Astrocyte (in vitro differentiated cells and primary cell): ENCODE measurements at regions not wholly inside any gene's neighbourhood (a gene's known extent, or its start where the extent isn't known, plus 50 kb on each side); places are given as distances from the start of the nearest gene placed in this dataset.

Experiments used
- DNase-seq: peaks from one replicate; pipeline ENCODE4 v3.0.0-alpha.2; 2010; ENCODE audit warnings: low read depth
- FAIRE-seq: peaks from 2 replicates; lab custom pipeline; 2011; peaks lifted over from hg19 to GRCh38; lab: Jason Lieb, UNC
- H2AFZ ChIP-seq: 2 replicates; pipeline ENCODE4 v1.6.0; 2012; ENCODE audit warnings: low read depth, low read length, inconsistent platforms
- H3K27ac ChIP-seq: 2 replicates; pipeline ENCODE4 v1.5.1; 2011; ENCODE audit warnings: low read depth, low read length, inconsistent platforms
- H3K27me3 ChIP-seq: 2 replicates; pipeline ENCODE4 v1.6.0; 2011; ENCODE audit warnings: low read length, inconsistent platforms; ENCODE audit not compliant: insufficient read depth
- H3K36me3 ChIP-seq: 2 replicates; pipeline ENCODE4 v1.5.1; 2011; ENCODE audit warnings: low read length, inconsistent platforms; ENCODE audit not compliant: insufficient read depth
- H3K4me1 ChIP-seq: 2 replicates; pipeline ENCODE4 v1.5.1; 2011; ENCODE audit warnings: low read length, inconsistent platforms; ENCODE audit not compliant: insufficient read depth
- H3K4me2 ChIP-seq: 2 replicates; pipeline ENCODE4 v1.6.0; 2012; ENCODE audit warnings: low read length, inconsistent platforms
- H3K4me3 ChIP-seq: 2 replicates; pipeline ENCODE4 v1.5.1; 2011; ENCODE audit warnings: low read depth, mild to moderate bottlenecking, low read length, inconsistent platforms; ENCODE audit not compliant: insufficient read depth
- H3K79me2 ChIP-seq: 2 replicates; pipeline ENCODE4 v1.6.0; 2012; ENCODE audit warnings: mild to moderate bottlenecking, low read length, inconsistent platforms; ENCODE audit not compliant: insufficient read depth
- H3K9ac ChIP-seq: 2 replicates; pipeline ENCODE4 v1.6.0; 2012; ENCODE audit warnings: mild to moderate bottlenecking, low read length, inconsistent platforms
- H3K9me3 ChIP-seq: 2 replicates; pipeline ENCODE4 v1.5.1; 2012; ENCODE audit warnings: low read depth, mild to moderate bottlenecking, low read length, inconsistent platforms; ENCODE audit not compliant: insufficient read depth
- H4K20me1 ChIP-seq: 2 replicates; pipeline ENCODE4 v1.6.0; 2012; ENCODE audit warnings: low read length, inconsistent platforms; ENCODE audit not compliant: insufficient read depth
- H3K27ac Mint-ChIP-seq: one replicate; pipeline ENCODE4 v1.8.0; 2021; ENCODE audit warnings: mild to moderate bottlenecking, mixed read lengths; ENCODE audit not compliant: unreplicated experiment
- H3K27me3 Mint-ChIP-seq: one replicate; pipeline ENCODE4 v1.8.0; 2021; ENCODE audit warnings: low read depth, mixed read lengths; ENCODE audit not compliant: unreplicated experiment
- H3K36me3 Mint-ChIP-seq: one replicate; pipeline ENCODE4 v1.8.0; 2021; ENCODE audit warnings: low read depth, mixed read lengths; ENCODE audit not compliant: unreplicated experiment
- H3K4me1 Mint-ChIP-seq: one replicate; pipeline ENCODE4 v1.8.0; 2021; ENCODE audit warnings: low read depth, mixed read lengths; ENCODE audit not compliant: unreplicated experiment
- H3K4me3 Mint-ChIP-seq: one replicate; pipeline ENCODE4 v1.8.0; 2021; ENCODE audit warnings: mild to moderate bottlenecking, moderate library complexity, mixed read lengths; ENCODE audit not compliant: unreplicated experiment
- H3K9me3 Mint-ChIP-seq: one replicate; pipeline ENCODE4 v1.8.0; 2021; ENCODE audit warnings: mild to moderate bottlenecking, mixed read lengths; ENCODE audit not compliant: unreplicated experiment
- CTCF ChIP-seq: IDR thresholded peaks from 2 replicates; pipeline ENCODE4 v1.5.1; 2011; ENCODE audit warnings: low read depth, mild to moderate bottlenecking, inconsistent platforms, low read length, moderate library complexity; ENCODE audit not compliant: insufficient read depth
- EZH2 ChIP-seq: IDR thresholded peaks from 2 replicates; pipeline ENCODE4 v1.6.1; 2012; ENCODE audit warnings: mild to moderate bottlenecking, low read length, inconsistent platforms; ENCODE audit not compliant: insufficient read depth

- no peak for DNase-seq
Observed at GRCh38 chr5:69032009-69032408, 61.8 kb upstream of the SLC30A5 start.

GRCh38 chr5:69033690-69034089, 60.1 kb upstream of the SLC30A5 start:
- H3K79me2 ChIP-seq: no peaks in the 10 kb centered on the region
- TF ChIP-seq EZH2: no peak
- no peak for TF ChIP-seq CTCF
- no peaks in the 10 kb centered on the region for H3K36me3 ChIP-seq
- no peaks in the 10 kb centered on the region for H3K36me3 Mint-ChIP-seq
- no peaks in the 10 kb centered on the region for H3K27me3 Mint-ChIP-seq
- H2AFZ ChIP-seq: no peak overlapping the region
- H3K9ac ChIP-seq: no peak overlapping the region
- H3K4me1 ChIP-seq: no peaks in the 10 kb centered on the region
- no peak overlapping the region for H3K27ac ChIP-seq
- H3K9me3 Mint-ChIP-seq: no peaks in the 10 kb centered on the region
- H3K4me3 Mint-ChIP-seq: no peak overlapping the region
- DNase-seq (no peak), FAIRE-seq (no peak)
- H3K4me1 Mint-ChIP-seq: peaks cover 5% of the 10 kb centered on the region
- no peak overlapping the region for H3K4me3 ChIP-seq
- no peaks in the 10 kb centered on the region for H3K9me3 ChIP-seq
- no peak overlapping the region for H3K27ac Mint-ChIP-seq
- H4K20me1 ChIP-seq: no peaks in the 10 kb centered on the region
- H3K27me3 ChIP-seq: peaks cover 8% of the 10 kb centered on the region
- no peak overlapping the region for H3K4me2 ChIP-seq

More at GRCh38 chr5:69032009-69032408, 61.8 kb upstream of the SLC30A5 start:
- no peak for FAIRE-seq
- no peaks in the 10 kb centered on the region for H3K9me3 ChIP-seq
- no peaks in the 10 kb centered on the region for H3K9me3 Mint-ChIP-seq
- H3K4me1 ChIP-seq: no peaks in the 10 kb centered on the region
- H3K4me3 Mint-ChIP-seq: no peak overlapping the region
- H3K4me2 ChIP-seq: no peak overlapping the region
- no peaks in the 10 kb centered on the region for H3K36me3 Mint-ChIP-seq
- no peaks in the 10 kb centered on the region for H3K27me3 Mint-ChIP-seq
- no peak overlapping the region for H3K9ac ChIP-seq
- H3K27ac ChIP-seq: no peak overlapping the region
- peaks cover 8% of the 10 kb centered on the region for H3K27me3 ChIP-seq
- peaks cover 5% of the 10 kb centered on the region for H3K4me1 Mint-ChIP-seq
- H3K79me2 ChIP-seq: no peaks in the 10 kb centered on the region
- no peak overlapping the region for H2AFZ ChIP-seq
- H4K20me1 ChIP-seq: no peaks in the 10 kb centered on the region
- H3K36me3 ChIP-seq: no peaks in the 10 kb centered on the region
- no peak for TF ChIP-seq CTCF
- TF ChIP-seq EZH2: no peak
- no peak overlapping the region for H3K4me3 ChIP-seq
- no peak overlapping the region for H3K27ac Mint-ChIP-seq

GRCh38 chr5:69034898-69035297, 58.9 kb upstream of the SLC30A5 start:
- Histone ChIP-seq H4K20me1 (no peaks in the 10 kb centered on the region), H3K9ac (no peak overlapping the region), H3K79me2 (no peaks in the 10 kb centered on the region), H3K27me3 (peaks cover 7% of the 10 kb centered on the region), H3K36me3 (no peaks in the 10 kb centered on the region), H2AFZ (no peak overlapping the region), H3K27ac (no peak overlapping the region), H3K9me3 (no peaks in the 10 kb centered on the region), H3K4me2 (no peak overlapping the region), H3K4me1 (no peaks in the 10 kb centered on the region), H3K4me3 (no peak overlapping the region)
- H3K27me3 Mint-ChIP-seq: no peaks in the 10 kb centered on the region
- TF ChIP-seq CTCF (no peak), EZH2 (no peak)
- no peak for DNase-seq
- H3K36me3 Mint-ChIP-seq: no peaks in the 10 kb centered on the region
- no peak overlapping the region for H3K4me3 Mint-ChIP-seq
- peaks cover 5% of the 10 kb centered on the region for H3K4me1 Mint-ChIP-seq
- no peak for FAIRE-seq
- H3K9me3 Mint-ChIP-seq: no peaks in the 10 kb centered on the region
- no peak overlapping the region for H3K27ac Mint-ChIP-seq
